PFSK-1 (cell line): ENCODE measurements at regions not wholly inside any gene's neighbourhood (a gene's known extent, or its start where the extent isn't known, plus 50 kb on each side); places are given as distances from the start of the nearest gene placed in this dataset.

Experiments used
- FOXP2 ChIP-seq: optimal IDR thresholded peaks from 2 replicates; pipeline ENCODE3; 2011; ENCODE audit warnings: borderline replicate concordance, control low read depth, inconsistent platforms; ENCODE audit not compliant: insufficient read depth; ENCODE audit errors: extremely low read length, extremely low read depth
- POLR2AphosphoS5 ChIP-seq: IDR thresholded peaks from 2 replicates; pipeline ENCODE4 v1.6.1; 2012; ENCODE audit warnings: low read depth, mild to moderate bottlenecking, control low read depth, low read length, moderate library complexity
- REST ChIP-seq, 2 experiments: IDR thresholded peaks; 2 replicates each; pipeline versions ENCODE4 v1.6.1 to v1.8.0; 2011 to 2012; ENCODE audit warnings: low read depth in 2 of 2, low read length in 2 of 2, control low read depth in 1 of 2, inconsistent platforms in 1 of 2, mild to moderate bottlenecking in 1 of 2, moderate library complexity in 1 of 2; ENCODE audit not compliant: insufficient read depth in 1 of 2
- SIN3A ChIP-seq: IDR thresholded peaks from 2 replicates; pipeline ENCODE4 v1.6.1; 2012; ENCODE audit warnings: mild to moderate bottlenecking, low read length, moderate library complexity, borderline replicate concordance; ENCODE audit not compliant: insufficient read depth
- TAF1 ChIP-seq: IDR thresholded peaks from 2 replicates; pipeline ENCODE4 v1.6.1; 2012; ENCODE audit warnings: low read length, control low read depth, borderline replicate concordance; ENCODE audit not compliant: insufficient read depth

GRCh38 chr12:91884230-91884629 is 261.4 kb downstream of the BTG1 start:
- TF ChIP-seq FOXP2 (no peak), POLR2AphosphoS5 (no peak), SIN3A (no peak), REST (IDR thresholded peaks at IDR 0.05; ENCODE audit: insufficient read depth in 1 of 2, low read depth in 2 of 2, low read length in 2 of 2) (no peak), TAF1 (no peak)

GRCh38 chr12:91883811-91884210 is 261.8 kb downstream of the BTG1 start:
- TF ChIP-seq FOXP2 (no peak), REST (IDR thresholded peaks at IDR 0.05; ENCODE audit: insufficient read depth in 1 of 2, low read depth in 2 of 2, low read length in 2 of 2) (peak; percentile 64 to 78; a peak in 3 of 4 replicates)

GRCh38 chr12:91882910-91883309 is 262.7 kb downstream of the BTG1 start:
- TF ChIP-seq REST (IDR thresholded peaks at IDR 0.05; ENCODE audit: insufficient read depth in 1 of 2, low read depth in 2 of 2, low read length in 2 of 2) (no peak), TAF1 (no peak)

GRCh38 chr12:91880528-91880927 is 265.1 kb downstream of the BTG1 start:
- TF ChIP-seq SIN3A (no peak), TAF1 (no peak)

GRCh38 chr12:91877456-91878235 is 268.0 kb downstream of the BTG1 start:
- TF ChIP-seq FOXP2 (no peak), SIN3A (no peak), POLR2AphosphoS5 (no peak), REST (IDR thresholded peaks at IDR 0.05; ENCODE audit: insufficient read depth in 1 of 2, low read depth in 2 of 2, low read length in 2 of 2) (no peak), TAF1 (no peak)
